Hepatic stellate cell (primary cell): ENCODE measurements at regions not wholly inside any gene's neighbourhood (a gene's known extent, or its start where the extent isn't known, plus 50 kb on each side); places are given as distances from the start of the nearest gene placed in this dataset.
A peak's percentile ranks its signal among the peaks of the same experiment; 100 is the strongest.

Experiments used
- DNase-seq: peaks from one replicate; pipeline ENCODE4 v3.0.0; 2011; ENCODE audit warnings: low spot score

GRCh38 chrX:5082705-5083104 is 1146.0 kb downstream of the NLGN4X start:
- DNase-seq = no peak

DNA sequence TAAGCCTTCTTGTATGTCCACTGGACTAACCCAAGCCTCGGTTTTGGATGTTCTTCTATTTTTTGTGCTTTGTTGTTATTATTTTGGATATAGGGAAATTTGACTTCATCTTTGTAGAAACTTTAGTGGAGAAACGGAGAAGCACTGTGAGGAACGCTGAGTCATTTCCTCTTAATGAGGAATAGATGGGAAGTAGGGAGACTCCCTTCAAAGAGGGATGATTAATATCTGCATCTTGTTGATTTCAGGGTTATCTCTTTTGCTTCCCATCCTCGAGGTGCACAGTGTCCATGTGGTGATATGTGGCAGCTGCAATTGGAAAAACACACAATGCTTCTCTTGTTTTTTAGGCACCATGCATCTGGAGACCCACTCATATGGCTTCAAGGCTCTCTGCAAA is 1147.9 kb downstream of the NLGN4X start:
- DNase-seq = no peak

DNA sequence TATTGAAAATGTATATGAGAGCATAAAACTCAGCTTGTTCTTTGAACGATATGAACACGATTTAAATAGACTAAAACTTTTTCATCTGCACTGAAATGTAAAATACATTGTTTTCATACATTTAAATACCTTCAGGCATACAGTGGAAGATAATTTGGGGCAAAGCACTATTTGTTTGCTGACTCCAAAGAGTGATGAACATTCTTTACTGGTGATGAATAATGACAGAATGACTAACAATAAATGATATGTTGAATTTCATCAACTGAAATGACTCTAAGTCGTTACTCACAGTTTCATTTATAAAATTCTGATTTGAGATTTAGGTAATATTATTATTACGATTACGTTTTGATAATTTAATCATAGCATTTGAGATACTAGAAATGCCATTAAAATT is 1160.1 kb downstream of the NLGN4X start:
- no peak for DNase-seq

DNA sequence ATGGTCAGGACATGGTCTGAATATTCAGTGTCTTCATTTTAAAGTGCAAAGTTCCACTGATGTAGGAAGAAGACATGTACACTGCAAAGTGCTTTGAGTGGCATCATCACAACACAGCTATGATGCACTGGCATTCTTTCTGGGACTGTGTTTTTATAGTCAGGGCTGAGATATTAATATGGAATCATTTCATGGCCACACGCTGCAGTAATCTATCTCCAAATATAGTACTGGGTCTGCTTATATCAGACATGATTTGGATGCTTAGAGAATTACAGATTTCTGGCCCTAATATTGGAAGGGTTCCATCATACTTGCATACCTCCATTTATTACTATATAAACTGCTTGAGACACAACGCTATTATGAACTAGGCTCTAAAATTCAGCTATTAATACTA is 1170.9 kb downstream of the NLGN4X start:
- DNase-seq = peak; percentile 6

GRCh38 chrX:5054852-5055251 is 1173.8 kb downstream of the NLGN4X start:
- DNase-seq = no peak

DNA sequence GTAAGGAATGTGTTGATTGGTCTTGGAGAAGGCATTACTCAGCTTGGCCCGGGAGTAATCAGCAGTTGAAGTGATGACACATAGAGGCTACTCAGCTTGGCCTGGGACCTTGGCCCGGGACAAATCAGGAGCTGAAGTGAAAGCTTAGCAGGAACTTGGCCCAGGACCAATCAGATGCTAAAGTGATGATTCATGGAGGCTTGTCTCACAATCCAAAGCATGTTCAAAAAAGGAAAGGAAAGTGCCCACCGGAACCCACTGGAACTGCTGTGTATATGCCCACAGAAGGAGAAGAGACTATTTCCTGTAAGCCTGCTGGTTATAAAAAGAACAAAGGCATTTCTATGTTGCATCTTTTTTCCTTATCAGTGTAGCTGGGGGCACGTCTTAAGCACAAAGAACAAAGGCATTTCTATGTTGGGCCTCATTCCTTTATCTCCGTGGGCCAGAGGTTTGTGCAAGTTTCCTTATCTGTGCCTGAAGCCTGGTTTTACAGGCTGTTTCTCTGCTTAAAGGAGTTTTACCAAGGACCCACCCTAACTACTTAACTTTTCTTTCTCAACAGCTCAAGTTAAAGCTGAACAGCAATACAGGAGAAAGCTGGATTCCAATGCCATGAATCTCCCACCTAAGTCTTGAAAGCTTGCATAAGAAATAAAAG is 1176.7 kb downstream of the NLGN4X start:
- peak; percentile 38 for DNase-seq

GRCh38 chrX:5042563-5042962 is 1186.1 kb downstream of the NLGN4X start:
- no peak for DNase-seq

- DNase-seq = no peak
These were observed 1196.9 kb downstream of the NLGN4X start for GRCh38 chrX:5031792-5032191.

DNA sequence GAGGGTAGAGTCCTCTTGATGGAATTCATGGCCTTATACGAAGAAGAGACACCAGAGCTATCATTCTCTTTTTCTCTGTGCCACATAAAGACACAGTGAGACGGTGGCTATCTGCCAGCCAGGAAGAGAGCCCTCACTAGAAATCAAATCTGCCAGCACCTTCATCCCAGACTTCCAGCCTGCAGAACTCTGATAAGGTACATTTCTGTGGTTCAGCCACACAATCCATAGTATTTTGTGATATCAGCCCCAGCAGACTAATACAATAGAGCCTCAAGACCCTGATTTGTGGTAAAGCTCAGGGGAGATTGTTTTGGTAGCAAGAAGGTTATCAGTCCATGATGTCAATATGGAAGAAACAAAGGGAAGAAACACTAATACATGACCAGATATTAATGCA is 1213.2 kb downstream of the NLGN4X start:
- DNase-seq = no peak

- no peak for DNase-seq
These were observed 1233.8 kb downstream of the NLGN4X start for GRCh38 chrX:4994855-4995254.

DNA sequence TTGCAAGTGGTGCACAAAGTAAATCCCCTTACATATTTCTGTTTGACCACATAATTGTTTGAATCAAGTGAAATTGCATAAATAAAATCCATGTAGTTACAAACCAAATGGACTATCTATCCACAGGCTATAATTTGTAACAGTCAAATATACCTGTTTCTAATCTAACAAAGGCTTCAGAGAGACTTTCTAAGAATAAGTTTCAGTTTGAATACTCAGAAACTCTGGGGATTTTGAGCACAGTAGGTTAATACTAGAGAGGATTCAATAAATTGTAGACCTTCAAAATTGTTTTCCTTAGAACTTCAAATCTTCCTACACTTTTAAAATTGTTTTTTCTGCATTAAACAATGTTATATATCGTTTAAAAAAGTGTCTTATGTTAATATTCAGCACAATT is 1250.1 kb downstream of the NLGN4X start:
- DNase-seq = no peak

DNA sequence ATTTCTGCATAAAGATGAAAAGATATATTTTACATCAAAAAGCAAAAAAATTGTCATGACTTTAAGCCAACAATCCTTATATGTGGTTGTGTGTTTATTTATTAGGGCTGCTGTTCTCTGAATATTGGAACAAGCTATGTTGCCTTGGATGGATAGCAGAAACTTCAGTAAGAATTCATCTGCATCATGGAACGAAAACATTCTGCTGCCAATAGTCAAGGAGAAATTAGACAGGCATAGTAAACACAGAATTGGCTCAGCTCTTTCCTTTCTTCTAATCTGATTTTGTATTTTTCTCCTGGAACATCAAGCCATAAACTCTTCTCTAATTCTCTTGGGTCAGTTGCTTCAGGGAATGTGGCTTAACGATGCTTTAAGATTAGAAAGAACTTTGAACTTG is 1257.0 kb downstream of the NLGN4X start:
- no peak for DNase-seq

DNA sequence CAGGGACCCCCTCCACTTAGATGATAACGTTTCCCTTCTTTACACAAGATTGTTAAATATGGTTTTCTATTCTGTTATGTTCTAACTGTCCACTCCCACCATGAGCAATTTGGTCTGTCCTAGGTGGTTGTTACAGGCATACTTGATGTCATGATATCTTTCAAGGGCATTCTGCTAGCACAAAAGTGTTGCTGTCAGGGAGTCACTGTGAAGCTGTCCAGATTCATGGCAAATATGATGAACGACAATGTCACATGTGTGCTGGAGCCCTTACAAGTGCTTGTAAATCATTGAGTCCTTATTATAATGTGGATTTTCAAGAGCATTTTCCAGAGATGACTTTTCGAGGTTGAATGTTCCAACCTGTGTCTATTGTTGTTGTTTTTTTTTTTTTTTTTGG is 1250.7 kb upstream of the PRKX start:
- DNase-seq = no peak

- DNase-seq = no peak
These were observed 1250.0 kb upstream of the PRKX start for GRCh38 chrX:4963432-4963831.

- DNase-seq = no peak
These were observed 1231.3 kb upstream of the PRKX start for GRCh38 chrX:4944767-4945166.

DNA sequence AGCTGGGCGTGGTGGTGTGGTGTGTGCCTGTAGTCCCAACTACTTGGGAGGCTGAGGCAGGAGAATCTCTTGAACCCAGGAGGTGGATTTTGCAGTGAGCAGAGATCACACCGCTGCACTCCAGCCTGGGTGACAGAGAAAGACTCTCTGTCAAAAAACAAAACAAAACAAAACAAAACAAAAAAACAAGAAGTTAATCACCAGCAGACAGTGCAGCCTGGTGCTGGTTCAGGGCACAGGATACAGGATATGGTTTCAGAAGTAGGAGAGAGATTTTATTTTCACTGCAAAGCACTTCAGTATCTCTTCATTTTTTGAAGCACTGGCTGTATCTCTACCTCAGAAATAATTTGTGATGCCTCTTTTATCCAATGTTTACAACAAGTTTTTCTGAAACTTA is 1222.9 kb upstream of the PRKX start:
- no peak for DNase-seq

- DNase-seq = no peak
These were observed 1222.4 kb upstream of the PRKX start for GRCh38 chrX:4935846-4936245.

DNA sequence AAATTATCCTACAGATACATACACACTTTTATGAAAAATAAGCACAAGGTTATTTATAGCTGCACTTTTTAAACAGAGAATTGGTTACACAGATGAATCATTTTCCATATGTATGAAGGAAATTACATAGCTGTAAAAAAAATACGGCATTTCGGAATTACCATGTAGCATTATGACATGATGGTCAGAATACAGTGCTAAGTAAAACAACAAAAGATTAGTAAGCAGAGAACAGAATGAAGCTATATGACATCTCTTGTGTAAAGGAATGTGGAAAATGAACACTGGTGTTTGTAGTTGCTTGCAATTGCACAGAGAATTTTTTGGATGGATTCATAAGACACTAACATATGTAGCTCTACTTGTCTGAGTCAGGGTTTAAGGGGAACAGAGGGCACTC is 1222.0 kb upstream of the PRKX start:
- no peak for DNase-seq

- DNase-seq = no peak
These were observed 1219.3 kb upstream of the PRKX start for GRCh38 chrX:4932790-4933189.

GRCh38 chrX:4930426-4930825 is 1217.0 kb upstream of the PRKX start:
- no peak for DNase-seq

- no peak for DNase-seq
These were observed 1212.5 kb upstream of the PRKX start for GRCh38 chrX:4925911-4926310.

DNA sequence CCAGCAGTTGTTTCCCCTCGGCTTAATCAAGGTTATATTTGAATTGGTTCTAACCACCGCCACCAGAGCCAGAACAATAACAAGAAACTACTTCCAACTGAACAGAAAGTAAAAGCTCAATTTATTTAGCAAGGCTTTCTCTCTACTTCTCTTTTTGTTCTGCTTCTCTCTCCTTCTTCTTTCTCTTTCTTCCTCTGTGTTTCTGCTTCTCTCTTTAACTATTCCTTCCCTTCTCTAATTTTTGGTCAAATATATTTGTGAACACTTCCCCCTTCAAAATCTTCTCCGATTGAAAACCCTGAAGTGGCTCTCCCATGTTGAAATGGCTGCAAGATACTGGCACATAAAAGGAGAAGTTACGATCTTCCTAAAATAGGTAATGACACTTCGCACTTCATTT is 1195.9 kb upstream of the PRKX start:
- no peak for DNase-seq

GRCh38 chrX:4905576-4905975 is 1192.1 kb upstream of the PRKX start:
- DNase-seq = no peak

- DNase-seq = no peak
These were observed 1167.8 kb upstream of the PRKX start for GRCh38 chrX:4881277-4881676.

DNA sequence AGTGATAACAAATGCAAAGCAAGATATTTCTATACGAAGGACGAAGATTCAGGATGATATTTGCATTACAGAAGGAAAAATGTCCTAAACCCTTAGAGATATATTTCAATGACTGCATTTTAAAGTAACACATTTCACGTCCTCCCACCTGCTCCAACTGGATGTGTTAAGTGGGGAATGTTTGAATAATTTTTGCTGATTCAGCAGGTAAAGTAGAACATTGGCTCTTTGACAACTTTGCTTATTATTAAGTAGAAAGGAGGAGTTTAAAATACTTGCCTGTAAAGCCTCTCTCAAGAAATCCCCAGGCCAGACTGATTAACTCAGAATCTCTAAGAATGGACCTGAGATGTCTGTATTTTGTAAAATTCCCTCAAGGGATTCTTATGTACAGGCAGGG is 1165.2 kb upstream of the PRKX start:
- no peak for DNase-seq
